GM21526 (cell line): ENCODE measurements at regions not wholly inside any gene's neighbourhood (a gene's known extent, or its start where the extent isn't known, plus 50 kb on each side); places are given as distances from the start of the nearest gene placed in this dataset.
"Not testable (repeated sequence)": the region's sequence is repeated elsewhere in the genome, so short reads cannot be mapped to it uniquely, and the experiment has no call there.

Experiments
- ATAC-seq: cut with Tn5 transposase; IDR thresholded peaks from one replicate; pipeline ENCODE4 v1.9.1; 2021; ENCODE audit warnings: moderate library complexity; ENCODE audit not compliant: unreplicated experiment, low FRiP score

DNA sequence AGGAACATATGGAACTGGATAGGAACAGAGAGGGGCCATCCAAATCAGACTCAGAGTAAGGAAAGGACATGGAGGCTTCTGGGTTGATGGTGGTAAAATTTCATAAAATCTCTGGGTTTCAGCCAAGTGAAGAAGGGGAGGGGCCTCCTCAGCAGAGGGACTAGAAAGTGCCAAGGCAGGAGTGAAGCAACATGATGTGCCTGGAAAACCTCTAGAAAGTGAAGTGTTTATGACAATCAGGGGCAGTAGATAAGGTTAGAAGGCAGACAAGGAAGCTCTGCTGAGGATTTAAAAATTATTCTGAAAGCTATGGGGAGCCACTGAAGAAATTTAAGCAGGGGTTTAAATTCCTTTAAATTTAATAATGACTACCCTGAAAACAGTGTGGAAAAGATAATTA lies 126.0 kb upstream of the TENT5A start:
- no peak for ATAC-seq

DNA sequence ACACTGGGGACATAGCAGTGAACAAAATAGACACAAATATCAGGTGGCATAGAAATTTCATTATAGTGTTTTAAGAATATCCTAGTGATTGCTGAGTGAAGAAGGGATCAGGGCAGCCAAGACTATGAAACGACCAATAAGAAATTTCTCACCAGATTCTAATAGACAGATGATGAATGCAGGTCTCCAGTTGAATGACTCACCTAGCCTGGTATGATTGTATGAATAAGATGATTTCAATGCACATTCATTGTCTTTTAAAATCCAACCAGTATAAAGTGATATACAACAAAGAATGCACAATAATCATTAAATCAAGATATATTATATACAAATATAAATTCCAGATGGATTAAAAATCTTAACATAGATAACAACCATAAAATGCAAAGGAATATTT lies 124.5 kb upstream of the TENT5A start:
- no peak for ATAC-seq

DNA sequence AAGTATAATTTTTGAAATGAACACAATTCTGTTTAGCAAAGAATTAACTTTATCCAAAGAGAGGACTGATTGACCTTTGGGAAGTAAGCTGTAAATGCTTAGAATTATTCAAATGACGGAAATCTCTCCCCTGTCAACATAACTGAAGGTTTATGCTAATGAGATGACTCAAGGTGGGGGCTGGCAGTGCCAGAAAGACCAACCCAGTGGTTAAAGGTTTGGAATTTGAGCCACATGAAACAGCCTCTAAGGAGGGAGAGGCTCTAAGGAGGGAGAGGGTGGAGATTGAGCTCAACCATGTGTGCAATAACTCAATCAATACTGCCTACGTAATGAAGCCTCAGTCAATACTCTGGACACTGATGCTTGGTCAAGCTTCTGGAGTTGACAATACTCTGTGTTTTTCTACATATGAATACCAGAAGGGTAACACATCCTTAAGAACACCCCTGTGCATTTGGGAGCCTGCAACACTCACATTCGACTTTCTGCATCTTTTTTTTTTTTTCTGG lies 123.4 kb upstream of the TENT5A start:
- ATAC-seq, result no peak

DNA sequence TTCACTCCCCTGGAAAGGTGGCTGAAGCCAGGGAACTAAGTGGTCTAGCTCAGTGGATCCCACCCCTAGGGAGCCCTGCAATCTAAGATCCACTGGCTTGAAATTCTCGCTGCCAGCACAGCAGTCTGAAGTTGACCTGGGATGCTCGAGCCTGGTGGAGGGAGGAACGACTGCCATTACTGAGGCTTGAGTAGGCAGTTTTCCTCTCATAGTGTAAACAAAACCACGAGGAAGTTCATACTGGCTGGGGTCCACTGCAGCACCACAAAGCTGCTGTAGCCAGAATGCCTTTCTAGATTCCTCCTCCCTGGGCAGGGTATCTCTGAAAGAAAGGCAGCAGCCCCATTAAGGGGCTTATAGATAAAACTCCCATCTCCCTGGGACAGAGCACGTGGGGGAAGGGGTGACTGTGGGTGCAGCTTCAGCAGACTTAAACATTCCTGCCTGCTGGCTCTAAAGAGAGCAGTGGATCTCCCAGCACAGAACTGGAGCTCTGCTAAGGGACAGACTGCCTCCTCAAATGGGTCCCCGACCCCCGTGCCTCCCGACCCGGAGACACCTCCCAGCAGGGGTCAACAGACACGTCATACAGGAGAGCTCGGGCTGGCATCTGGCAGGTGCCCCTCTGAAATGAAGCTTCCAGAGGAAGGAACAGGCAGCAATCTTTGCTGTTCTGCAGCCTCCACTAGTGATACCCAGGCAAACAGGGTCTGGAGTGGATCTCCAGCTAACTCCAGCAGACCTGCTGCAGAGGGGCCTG lies 117.4 kb upstream of the TENT5A start:
- not testable (repeated sequence) for ATAC-seq

DNA sequence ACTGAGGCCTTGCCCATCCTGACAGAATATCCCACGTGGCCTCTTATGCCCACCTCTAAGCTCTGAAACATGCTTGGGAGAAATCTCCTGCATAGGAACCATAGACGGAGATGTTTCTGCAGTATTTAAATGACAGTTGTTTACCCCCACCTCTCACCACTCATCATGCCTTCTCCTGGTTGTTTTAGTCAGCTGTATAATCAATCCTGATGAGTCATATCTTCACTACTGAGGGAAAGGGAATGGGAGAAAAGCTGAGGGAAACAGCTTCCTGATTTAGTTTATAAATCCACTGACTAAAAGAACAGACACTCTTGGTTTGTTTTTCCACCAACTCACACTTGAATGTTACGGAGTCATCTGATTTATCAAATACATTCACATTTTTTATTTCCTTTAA lies 113.2 kb upstream of the TENT5A start:
- no peak for ATAC-seq

DNA sequence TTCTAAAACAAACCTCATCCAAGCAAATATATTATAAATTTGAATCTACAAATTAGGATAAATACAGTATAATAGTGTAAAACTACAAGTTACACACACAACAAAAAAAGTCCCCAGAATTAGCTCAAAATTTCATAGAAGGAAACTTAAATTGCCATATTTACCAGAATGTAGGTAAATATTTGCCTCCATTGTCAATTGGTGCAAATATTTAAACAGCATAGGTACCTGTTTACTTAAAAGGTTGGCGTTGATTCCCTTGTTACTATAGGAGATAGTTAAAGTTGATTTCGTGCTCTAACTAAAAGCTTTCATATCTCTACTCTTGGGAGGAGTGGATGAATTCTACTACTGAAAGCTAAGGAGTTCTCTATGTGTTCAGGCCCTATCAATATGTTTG lies 111.6 kb upstream of the TENT5A start:
- no peak for ATAC-seq

DNA sequence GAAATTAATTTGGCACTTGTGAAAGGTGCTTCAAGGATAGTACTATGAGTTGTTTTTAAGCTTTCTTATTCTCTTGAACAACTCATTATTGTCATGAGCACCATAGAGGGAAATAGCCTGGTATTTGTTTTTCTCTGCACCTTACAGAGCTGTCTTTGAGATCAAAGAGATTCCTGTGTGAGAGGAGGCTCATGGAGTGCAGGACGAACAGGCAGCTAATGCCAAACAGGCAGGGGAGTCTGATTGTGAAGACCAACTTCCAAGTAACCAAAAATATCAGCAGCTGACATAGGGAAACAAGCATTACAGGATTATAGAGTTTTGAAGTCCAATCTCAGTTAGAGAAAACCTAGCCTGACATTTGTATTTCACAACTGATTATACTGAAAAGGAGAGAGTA lies 110.6 kb upstream of the TENT5A start:
- ATAC-seq, result no peak

DNA sequence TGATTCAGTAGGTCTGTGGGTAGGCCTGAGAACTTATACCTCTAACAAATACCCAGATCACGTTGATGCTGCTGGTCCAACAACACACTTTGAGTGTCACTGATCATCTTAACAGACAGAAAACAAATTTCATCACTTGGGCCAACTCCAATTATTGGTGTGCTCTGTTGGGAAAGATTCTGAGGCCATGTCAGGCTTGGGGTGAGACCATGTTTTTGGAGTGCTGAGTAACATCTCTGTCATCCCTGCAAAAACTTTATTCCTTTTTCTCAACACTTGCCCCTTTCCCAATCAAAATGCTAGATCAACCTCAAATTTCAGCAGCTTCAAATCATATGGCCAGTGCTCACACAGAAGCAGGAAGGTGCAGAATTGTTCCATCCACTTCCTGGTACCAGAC lies 108.8 kb upstream of the TENT5A start:
- ATAC-seq, result no peak

DNA sequence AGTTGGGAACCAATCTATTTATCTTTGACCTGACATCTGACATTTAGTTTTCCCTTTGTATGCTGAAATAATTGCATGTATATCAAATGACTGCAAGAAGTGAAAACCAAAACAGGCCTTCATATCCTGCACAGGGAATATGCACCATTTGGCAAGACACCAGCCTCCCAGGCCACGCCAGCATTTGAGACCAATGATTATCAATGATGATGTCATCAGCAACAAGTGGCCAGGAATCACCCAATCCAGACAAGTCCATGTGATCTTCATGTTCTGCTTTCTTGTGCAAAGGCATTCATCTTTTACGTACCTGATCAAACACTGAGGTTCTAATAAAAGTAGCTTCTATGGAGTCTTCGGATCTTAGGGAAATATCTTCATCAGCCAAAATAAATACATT lies 107.4 kb upstream of the TENT5A start:
- ATAC-seq, result no peak

DNA sequence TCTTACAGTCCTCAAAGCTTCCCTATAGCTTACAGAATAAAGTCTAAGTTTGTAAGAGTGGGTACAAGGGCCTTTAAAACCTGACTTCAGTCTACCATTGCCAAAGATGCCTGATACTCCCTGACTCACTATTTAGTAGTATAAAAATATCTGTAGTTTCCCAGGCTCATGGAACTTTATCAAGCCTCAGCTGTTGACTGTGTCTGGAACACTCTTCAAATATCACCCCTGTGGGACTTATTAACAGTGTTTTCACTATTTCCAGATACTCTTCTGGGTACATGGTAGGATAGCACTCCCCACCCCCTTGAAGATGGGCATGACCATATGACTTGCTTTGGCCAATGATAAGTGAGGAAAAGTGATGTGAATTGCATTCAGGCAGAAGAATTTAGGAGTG lies 105.3 kb upstream of the TENT5A start:
- ATAC-seq, result no peak

DNA sequence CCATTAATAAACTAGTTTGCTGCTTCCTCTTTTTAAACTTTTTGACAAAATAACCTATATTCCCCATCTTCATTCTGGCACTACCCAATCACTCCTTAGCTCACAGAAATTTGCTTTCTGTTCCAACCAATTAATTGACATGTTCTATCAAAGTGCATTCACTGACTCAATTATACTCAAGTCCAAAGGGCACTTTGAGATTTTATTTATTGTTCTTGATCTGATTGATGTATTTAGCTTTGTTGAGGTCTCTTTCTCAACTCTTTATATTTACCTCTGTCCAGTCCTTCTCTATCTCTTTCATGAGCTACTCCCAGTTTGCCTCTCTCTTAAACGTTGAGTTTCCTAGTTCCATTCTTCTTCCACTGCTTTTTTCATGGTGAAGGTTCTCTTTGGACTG lies 104.4 kb upstream of the TENT5A start:
- ATAC-seq, result no peak

DNA sequence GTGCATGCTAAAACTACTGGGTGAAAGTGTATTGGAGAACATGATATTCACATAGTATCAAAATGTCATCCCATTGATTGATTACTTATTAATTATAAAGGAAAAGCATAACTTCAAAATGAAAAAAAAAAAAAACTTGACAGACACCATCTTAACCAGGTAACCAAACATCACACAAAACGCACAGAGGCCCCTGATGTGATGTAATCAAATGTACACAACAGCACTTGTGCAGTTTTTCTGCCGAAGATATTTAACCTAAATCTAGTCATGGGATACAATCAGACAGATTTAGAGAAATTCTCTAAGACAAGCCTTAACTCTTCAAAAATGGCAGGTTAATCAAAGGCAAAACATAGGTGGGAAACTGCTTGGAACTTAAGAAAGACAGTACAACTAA lies 102.0 kb upstream of the TENT5A start:
- ATAC-seq, result no peak

DNA sequence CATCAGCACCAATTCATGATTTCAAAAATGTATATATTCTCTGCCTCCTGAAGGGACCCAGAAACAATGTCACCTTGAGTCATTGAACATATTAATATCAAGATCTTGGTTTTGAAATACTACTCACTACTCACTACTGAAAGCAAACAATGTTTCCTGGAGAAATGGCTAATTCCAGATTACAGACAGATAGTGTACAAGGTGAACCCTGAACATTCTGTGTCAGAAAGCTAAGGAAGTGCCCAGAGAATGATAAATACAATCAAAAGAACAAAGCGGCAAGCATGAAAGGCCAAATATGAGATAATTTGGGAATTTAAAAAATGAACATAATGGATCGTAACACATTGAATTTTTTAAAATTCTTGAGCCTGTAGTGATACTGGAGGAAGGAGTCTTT lies 101.5 kb upstream of the TENT5A start:
- ATAC-seq, result no peak

DNA sequence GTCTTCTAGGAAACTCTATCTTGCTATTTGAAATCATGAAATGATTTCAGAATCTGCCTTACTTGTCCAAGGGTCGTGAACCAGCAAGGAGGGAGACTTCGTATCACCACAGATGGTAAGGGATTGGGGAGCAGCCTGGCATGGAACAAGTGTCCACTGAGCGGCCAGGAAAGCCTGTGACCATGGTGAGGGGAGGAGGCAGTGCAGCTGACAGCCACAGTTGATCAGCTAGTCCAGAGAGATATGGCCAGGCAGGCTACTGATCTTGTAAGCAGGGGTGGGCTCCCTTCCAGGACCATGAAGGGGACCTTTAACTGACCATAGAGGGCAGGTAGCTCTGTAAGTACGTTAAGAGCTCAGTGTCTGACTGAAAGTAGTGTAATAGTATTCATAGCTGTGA lies 96.8 kb upstream of the TENT5A start:
- no peak for ATAC-seq

DNA sequence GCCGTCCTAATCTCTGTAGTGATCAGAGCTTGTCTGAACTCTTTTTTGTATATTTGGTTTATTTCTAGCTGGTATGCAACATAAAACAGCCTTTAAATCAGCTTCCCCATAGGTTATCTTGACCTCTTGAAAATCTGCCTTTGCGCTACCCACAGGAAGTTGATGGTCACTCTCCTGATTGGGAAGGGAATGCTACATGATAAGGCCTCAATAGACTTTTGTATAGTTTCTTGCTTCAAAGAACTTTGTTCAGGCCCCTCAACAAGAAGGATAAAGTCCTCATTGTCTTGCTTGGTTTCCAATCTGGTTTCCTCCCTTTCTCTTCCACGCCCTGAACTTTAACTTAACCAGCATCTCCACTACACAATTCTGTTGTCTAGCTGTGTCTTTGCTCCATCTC lies 95.4 kb upstream of the TENT5A start:
- no peak for ATAC-seq

DNA sequence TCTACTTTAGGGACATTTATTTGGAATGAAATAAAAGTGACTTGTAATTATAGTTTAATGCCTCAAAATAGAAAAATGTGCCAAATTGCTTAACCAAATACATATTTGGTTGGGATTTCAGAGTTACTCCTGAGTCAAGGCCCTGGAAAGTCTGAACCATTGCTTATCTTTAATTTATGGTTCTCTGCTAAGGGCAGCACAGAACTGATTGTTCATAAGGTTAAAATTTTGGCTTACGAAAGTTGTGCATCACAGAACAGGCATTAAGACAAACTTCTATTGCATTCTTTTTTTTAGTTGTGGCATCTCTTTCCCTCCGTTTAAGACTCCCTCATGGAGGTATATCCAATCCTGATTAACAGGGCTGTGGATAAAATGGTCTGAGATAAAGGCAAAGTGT lies 92.2 kb upstream of the TENT5A start:
- no peak for ATAC-seq

DNA sequence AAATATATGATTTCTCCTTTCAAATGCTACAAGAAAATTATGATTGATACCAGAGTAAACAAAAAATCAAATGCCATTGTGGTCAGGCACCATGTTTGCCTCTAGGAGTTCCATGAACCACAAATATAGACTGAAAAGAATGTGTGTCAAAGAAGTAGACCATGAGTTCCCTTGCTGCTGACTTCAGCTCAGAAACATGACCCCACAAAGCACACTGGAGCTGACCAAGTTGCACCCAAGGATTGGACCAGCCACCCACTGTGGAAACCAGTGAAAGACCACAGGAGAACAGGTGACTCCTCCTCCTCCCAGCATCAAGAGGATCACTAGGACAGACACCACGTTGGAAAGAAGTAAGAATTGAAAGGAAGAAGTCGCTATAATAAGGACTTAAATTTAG lies 90.8 kb upstream of the TENT5A start:
- no peak for ATAC-seq

DNA sequence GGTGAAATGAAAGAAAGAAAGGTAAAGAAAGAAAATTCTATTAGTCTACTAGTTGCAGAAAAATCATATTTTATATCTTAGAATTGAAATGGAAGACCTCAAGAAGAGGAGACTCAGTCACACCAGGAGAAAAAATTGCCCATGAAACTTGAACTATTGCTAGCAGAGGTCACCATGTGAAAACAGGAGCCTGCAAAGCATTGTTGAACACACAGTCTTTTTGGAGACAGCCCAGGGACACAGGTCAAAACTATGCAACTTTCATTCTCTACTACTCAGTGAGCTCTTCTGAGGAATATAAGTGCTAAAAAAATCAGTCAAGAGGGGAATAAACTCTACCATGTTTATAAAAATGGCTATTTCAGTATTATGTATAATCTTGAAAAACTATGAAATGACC lies 89.8 kb upstream of the TENT5A start:
- ATAC-seq, result no peak

DNA sequence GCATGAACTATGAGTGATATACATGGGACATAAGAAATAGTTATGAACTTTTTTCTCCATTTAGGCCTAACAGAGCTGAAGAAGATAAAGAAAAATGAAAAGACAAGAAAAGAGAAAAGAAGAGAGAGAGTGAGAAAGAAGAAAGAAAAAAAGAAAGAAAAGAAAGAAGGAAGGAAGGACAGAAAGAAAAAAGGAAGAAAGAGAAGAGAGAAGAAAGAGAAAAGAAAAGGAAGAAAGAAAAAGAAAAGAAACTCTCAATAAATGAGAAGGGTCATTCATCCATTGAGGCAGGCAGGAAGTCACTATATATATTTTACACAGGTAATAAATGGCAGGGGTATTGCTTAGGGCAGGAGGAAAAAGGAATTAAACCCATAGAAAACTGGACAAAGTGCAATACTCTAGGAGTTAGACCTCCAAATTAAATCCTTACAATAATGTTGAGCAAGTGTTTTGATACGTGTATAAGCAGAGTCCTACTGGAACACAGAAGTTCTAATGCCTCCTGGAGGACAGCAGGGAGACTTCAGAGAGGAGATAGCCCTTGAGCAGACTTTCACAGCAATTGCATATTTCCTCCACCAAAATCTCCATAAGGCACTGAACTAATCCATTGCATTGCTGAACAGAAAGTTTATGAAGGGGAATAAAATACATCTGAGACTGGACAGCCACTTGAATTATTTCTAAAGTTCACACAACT lies 86.4 kb upstream of the TENT5A start:
- ATAC-seq, result no peak

DNA sequence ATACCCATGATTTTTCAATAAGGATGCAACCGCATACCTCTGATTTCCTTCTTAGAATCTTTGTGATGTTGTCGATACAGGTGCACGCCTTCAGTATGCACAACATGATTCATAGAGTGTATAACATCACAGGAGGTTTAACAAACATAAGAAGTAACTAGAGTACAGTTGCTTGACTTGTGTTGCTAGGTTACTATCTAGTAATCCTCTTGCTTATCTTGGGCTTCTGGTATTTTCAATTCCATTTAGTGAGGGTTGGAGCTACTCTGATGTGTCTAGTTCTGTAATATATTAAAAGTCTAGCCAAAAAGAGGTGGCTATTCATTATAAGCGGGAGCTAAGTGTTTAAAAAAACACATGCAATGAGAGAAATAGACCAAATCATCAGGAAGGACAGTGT lies 85.5 kb upstream of the TENT5A start:
- no peak for ATAC-seq

DNA sequence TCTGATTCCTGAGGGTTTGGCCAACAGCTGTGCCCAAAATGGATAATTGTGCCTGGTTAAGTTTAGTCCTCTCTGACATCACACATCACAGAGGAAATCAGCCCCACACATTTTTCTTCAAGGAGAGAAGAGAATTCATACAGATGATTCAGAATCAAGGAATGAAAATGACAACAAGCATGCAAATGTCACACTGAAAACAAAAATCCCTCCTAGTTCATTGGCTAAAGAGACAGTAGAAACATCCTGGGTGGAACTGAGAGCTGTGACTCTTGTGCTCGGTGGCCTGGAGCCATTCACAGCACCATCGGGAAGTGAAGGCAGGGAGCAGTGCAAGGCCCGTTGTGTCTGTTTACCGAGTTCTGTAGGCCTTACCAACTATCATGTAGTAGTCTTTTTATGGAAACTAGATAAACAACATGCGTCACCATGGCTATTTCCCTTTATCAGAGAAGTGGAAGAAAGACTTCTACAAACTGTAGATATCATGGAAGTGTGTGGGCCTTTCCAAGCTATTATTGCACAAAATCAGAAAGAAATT lies 81.7 kb upstream of the TENT5A start:
- ATAC-seq, result no peak

DNA sequence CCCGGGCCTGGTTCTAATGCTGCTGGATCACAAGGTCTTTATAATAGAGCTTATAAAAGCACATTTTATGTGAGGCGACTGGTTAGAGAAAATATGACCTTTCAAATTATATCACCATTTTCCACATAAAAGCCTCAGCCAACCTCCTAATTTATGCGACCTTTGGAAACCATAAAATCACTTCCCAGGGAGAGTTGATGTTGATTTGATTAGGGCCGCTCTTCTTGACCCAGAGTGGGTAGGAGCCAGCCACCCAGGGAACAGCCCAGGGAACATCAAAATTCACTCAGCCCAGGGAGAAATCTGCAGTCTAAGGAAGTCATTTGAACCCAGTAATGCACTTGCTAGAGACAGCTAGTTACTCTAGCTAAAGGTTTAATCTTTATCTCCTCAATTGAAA lies 79.8 kb upstream of the TENT5A start:
- no peak for ATAC-seq
